WTC11 (cell line): ENCODE measurements at regions not wholly inside any gene's neighbourhood (a gene's known extent, or its start where the extent isn't known, plus 50 kb on each side); places are given as distances from the start of the nearest gene placed in this dataset.

Experiments used
- ATAC-seq: fragments of 200-7000 bp; cut with Tn5 transposase; 2 replicates; pipeline ENCODE4 v1.10.0; 2021; ENCODE audit warnings: mild to moderate bottlenecking, moderate library complexity
- CTCF ChIA-PET: fragments of 300-600 bp; sonication (Branson Sonifier 250); formaldehyde crosslinking; loops from one replicate; lab custom pipeline; 2021; ENCODE audit warnings: antibody characterized with exemption; lab: Charles Lee
- POLR2A ChIA-PET: fragments of 350-600 bp; sonication (Branson Sonifier 250); formaldehyde crosslinking; loops from one replicate; lab custom pipeline; 2021; ENCODE audit warnings: antibody characterized with exemption; lab: Charles Lee
- DNase-seq: peaks from one replicate; pipeline ENCODE4 v3.0.0; 2021; ENCODE audit warnings: low spot score
- H3K27ac Mint-ChIP-seq: 2 replicates; pipeline ENCODE4 v1.8.0; 2021; ENCODE audit warnings: mixed read lengths
- H3K27me3 Mint-ChIP-seq: 2 replicates; pipeline ENCODE4 v1.8.0; 2021; ENCODE audit warnings: low read depth, mild to moderate bottlenecking, moderate library complexity, mixed read lengths
- H3K36me3 Mint-ChIP-seq: 2 replicates; pipeline ENCODE4 v1.8.0; 2021; ENCODE audit warnings: mixed read lengths
- H3K4me1 Mint-ChIP-seq: 2 replicates; pipeline ENCODE4 v1.8.0; 2022; ENCODE audit warnings: mixed read lengths
- H3K4me3 Mint-ChIP-seq: 2 replicates; pipeline ENCODE4 v1.8.0; 2021; ENCODE audit warnings: mild to moderate bottlenecking, moderate library complexity, mixed read lengths
- H3K9me3 Mint-ChIP-seq: 2 replicates; pipeline ENCODE4 v1.8.0; 2021; ENCODE audit warnings: mixed read lengths
- AR ChIP-seq: fragments of 250-450 bp; sonication (Bioruptor Pico); IDR thresholded peaks from 2 replicates; pipeline ENCODE4 v1.9.0; 2021; ENCODE audit warnings: mild to moderate bottlenecking
- ARID4B ChIP-seq: sonication (generic); formaldehyde crosslinking; IDR thresholded peaks from 2 replicates; pipeline ENCODE4 v1.8.0; 2023; ENCODE audit warnings: missing genetic modification reagents, mild to moderate bottlenecking, borderline replicate concordance
- CDX4 ChIP-seq: fragments of 250-450 bp; sonication (Bioruptor Pico); IDR thresholded peaks from 2 replicates; pipeline ENCODE4 v1.9.0; 2021; ENCODE audit warnings: moderate library complexity, mild to moderate bottlenecking, inconsistent platforms, borderline replicate concordance
- CTCF ChIP-seq: fragments of 200-600 bp; IDR thresholded peaks from 2 replicates; pipeline ENCODE4 v1.8.0; 2022; ENCODE audit warnings: antibody characterized with exemption
- E2F5 ChIP-seq: sonication (generic); formaldehyde crosslinking; IDR thresholded peaks from 2 replicates; pipeline ENCODE4 v1.8.1; 2022; ENCODE audit warnings: mild to moderate bottlenecking, moderate library complexity, missing genetic modification reagents
- ETV6 ChIP-seq: sonication (generic); formaldehyde crosslinking; IDR thresholded peaks from 2 replicates; pipeline ENCODE4 v1.8.1; 2022; ENCODE audit warnings: mild to moderate bottlenecking, missing genetic modification reagents
- FOXK1 ChIP-seq: sonication (generic); formaldehyde crosslinking; IDR thresholded peaks from 2 replicates; pipeline ENCODE4 v1.8.0; 2022; ENCODE audit warnings: mild to moderate bottlenecking, moderate library complexity, missing genetic modification reagents
- MAX ChIP-seq: sonication (generic); formaldehyde crosslinking; IDR thresholded peaks from 2 replicates; pipeline ENCODE4 v1.8.0; 2022; ENCODE audit warnings: mild to moderate bottlenecking, missing genetic modification reagents
- MLX ChIP-seq: sonication (generic); formaldehyde crosslinking; IDR thresholded peaks from 2 replicates; pipeline ENCODE4 v1.8.1; 2023; ENCODE audit warnings: mild to moderate bottlenecking, missing genetic modification reagents, moderate library complexity
- SP1 ChIP-seq: sonication (generic); formaldehyde crosslinking; conservative IDR thresholded peaks from 2 replicates; pipeline ENCODE4 v1.8.1; 2022; ENCODE audit warnings: missing genetic modification reagents
- TP53 ChIP-seq: sonication (generic); formaldehyde crosslinking; IDR thresholded peaks from 2 replicates; pipeline ENCODE4 v1.8.1; 2023; ENCODE audit warnings: mild to moderate bottlenecking, missing genetic modification reagents
- USF2 ChIP-seq: sonication (generic); formaldehyde crosslinking; IDR thresholded peaks from 2 replicates; pipeline ENCODE4 v1.8.1; 2023; ENCODE audit warnings: mild to moderate bottlenecking, missing genetic modification reagents, moderate library complexity
- ZBTB43 ChIP-seq: sonication (generic); formaldehyde crosslinking; IDR thresholded peaks from 2 replicates; pipeline ENCODE4 v1.8.1; 2023; ENCODE audit warnings: mild to moderate bottlenecking, missing genetic modification reagents
- ZNF121 ChIP-seq: sonication (generic); formaldehyde crosslinking; IDR thresholded peaks from 2 replicates; pipeline ENCODE4 v1.8.0; 2023; ENCODE audit warnings: missing genetic modification reagents
- ZNF423 ChIP-seq: fragments of 250-450 bp; sonication (Bioruptor Pico); IDR thresholded peaks from 2 replicates; pipeline ENCODE4 v2.1.2; 2022; ENCODE audit warnings: mild to moderate bottlenecking, moderate library complexity
- ZNF512 ChIP-seq: sonication (generic); formaldehyde crosslinking; IDR thresholded peaks from 2 replicates; pipeline ENCODE4 v1.8.1; 2022; ENCODE audit warnings: missing genetic modification reagents, borderline replicate concordance

- TF ChIP-seq ZNF512 (CRISPR knock-in tag) (no peak), ZNF423 (CRISPR knock-in tag) (no peak), ZNF121 (no peak)
Observed at GRCh38 chr10:29949411-29950011, 109.9 kb downstream of the JCAD start (continued).

GRCh38 chr10:29948881-29949355, 110.5 kb downstream of the JCAD start:
- TF ChIP-seq USF2 (CRISPR knock-in tag) (no peak), ARID4B (no peak), ETV6 (CRISPR knock-in tag) (no peak), SP1 (no peak), CDX4 (CRISPR knock-in tag) (no peak), FOXK1 (CRISPR knock-in tag) (no peak), CTCF (no peak), E2F5 (CRISPR knock-in tag) (no peak)
- TF ChIP-seq, all 79 proteins: peak for 0
- H3K27ac Mint-ChIP-seq = no peak overlapping the region
- ChIA-PET POLR2A (no interaction called here), CTCF (interaction anchor here (1.1 kb wide), 1 partner anchor 436 kb away, joined by 3 read pairs; no protein-coding TSS in a partner anchor)
- H3K36me3 Mint-ChIP-seq = no peaks in the 10 kb centered on the region
- peaks cover 11% of the 10 kb centered on the region; the same call in 1 of the 2 replicates for H3K4me1 Mint-ChIP-seq
- DNase-seq = no peak
- no peaks in the 10 kb centered on the region for H3K9me3 Mint-ChIP-seq
- no peak overlapping the region for H3K4me3 Mint-ChIP-seq
- H3K27me3 Mint-ChIP-seq = no peaks in the 10 kb centered on the region
- no peak for ATAC-seq

GRCh38 chr10:29947701-29948060, 111.7 kb downstream of the JCAD start:
- H3K4me3 Mint-ChIP-seq = no peak overlapping the region
- no peaks in the 10 kb centered on the region for H3K27me3 Mint-ChIP-seq
- H3K9me3 Mint-ChIP-seq = no peaks in the 10 kb centered on the region
- POLR2A ChIA-PET = interaction anchor here (0.7 kb wide), 1 partner anchor 18 kb away, joined by 3 read pairs; no protein-coding TSS in a partner anchor
- no peaks in the 10 kb centered on the region for H3K36me3 Mint-ChIP-seq
- DNase-seq (no peak), ATAC-seq (peak; percentile 77)
- CTCF ChIA-PET = interaction anchor here (0.8 to 1.4 kb wide), 4 partner anchors 51 to 105 kb away, joined by 3 read pairs; no protein-coding TSS in a partner anchor
- H3K4me1 Mint-ChIP-seq = peaks cover 11% of the 10 kb centered on the region; the same call in 1 of the 2 replicates
- no peak overlapping the region for H3K27ac Mint-ChIP-seq
- TF ChIP-seq TP53 (CRISPR knock-in tag) (no peak), FOXK1 (CRISPR knock-in tag) (no peak), AR (CRISPR knock-in tag) (no peak), ZBTB43 (CRISPR knock-in tag) (no peak), SP1 (no peak), MAX (CRISPR knock-in tag) (no peak), MLX (CRISPR knock-in tag) (no peak)
